GM18520 (cell line): ENCODE measurements at regions not wholly inside any gene's neighbourhood (a gene's known extent, or its start where the extent isn't known, plus 50 kb on each side); places are given as distances from the start of the nearest gene placed in this dataset.

ENCODE experiments used
- ATAC-seq: cut with Tn5 transposase; IDR thresholded peaks from one replicate; pipeline ENCODE4 v1.9.1; 2021; ENCODE audit not compliant: unreplicated experiment

DNA sequence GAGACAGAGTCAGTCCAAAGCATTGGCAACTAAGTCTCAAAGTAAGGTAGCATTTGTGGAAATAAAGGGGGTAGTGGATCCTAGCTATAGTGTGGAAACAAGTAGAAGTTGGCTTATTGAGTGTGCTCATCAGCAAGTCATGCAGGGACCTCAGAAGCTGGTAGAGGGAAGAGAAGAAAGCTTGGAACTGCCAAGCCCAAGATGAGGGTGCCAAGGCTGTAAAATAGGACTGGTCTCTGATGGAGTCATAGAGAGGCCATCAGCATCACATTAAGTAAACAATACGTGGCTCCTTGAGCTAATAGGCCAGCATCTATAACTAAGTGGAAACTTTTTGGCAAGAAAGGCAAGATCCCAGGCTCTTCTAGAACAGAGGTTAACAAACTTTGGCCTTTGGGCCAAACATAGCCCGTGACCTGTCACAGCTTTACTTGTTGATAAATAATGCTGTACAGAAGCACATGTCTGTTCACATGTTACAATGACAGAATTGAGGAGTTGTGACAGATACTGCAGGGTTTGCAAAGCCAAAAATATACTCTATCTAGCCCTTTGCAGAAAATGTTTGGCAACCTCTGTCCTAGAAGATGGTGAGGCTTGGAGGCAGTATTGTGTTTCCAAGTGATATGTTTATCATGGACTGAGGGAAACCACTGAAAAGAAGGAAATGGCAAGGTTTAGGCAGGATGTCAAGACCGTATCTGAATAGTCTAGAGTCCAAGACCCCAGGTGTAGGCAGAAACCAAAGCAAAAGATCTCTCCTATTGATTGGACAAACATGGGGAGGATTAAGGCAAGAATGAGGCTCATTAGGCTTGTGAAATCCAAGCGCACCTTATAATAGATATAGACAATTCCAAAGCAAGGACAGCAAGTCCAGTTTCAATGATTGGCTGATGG, 62.5 kb upstream of the CD44 start:
- ATAC-seq: no peak

DNA sequence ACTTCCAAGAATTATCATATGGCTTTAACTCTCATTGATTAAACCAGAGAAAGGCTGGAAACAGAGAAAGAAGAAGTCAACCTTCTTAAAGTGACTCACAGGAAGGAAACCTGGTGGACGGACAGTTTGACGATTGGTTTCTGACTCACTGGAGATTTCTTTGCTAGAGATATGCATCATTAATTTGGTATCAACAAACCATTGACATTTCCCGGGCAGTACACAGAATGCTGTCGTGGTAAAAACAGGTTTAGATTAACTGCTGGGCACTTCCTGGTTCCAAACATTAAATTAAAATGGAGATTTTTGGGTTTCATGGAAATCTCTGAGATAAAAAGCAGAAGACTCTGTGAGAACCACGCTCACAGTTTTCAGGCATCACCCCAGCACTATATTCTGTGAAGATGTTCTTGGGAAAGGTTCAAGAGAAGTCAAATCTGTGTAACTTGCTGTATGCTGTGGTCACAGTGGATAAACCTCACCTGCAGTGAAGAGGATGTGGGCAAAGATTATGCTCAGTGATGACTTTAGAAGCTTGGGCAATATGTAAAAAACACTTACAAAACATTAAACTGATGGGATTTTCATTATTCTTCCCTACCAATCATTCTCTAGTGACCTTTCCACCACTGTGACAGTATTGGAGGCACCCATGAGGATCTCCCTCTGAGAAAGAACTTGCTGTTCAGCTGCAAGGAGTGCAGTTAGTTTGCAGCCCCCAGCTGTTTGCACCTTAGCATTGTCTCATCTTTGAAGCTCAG, 61.1 kb upstream of the CD44 start:
- no peak for ATAC-seq

DNA sequence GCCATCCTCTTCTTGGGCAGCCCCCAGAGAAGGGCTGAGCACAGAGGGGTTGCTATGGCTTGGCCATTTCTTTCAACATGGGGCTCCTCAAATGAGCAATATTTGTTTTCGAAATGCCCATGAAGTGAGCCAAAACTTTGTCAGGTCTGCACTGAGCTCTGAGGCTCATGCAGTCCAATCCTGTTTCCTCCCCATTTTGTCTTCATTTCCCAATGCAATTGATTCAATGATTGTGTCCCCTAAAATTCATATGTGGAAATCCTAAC, 60.6 kb upstream of the CD44 start:
- no peak for ATAC-seq

DNA sequence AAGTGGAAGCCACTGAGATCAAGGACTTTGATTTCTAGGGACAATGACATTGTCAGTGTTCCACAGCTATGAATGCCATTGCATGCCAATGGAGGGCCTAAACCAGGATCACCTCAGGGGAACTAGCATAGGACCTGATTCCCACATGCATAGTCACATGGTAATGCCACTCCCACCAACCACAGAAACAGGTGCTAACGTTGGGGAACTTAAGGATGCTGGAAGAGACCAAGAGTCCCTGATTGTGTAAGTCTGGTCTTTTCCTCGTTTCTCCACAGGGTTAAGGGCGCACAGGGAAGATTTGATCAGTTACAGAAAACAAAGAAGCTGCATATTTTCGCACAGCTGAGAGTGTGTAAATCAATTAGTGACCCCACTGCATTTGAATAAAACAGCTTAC, 59.4 kb upstream of the CD44 start:
- no peak for ATAC-seq

DNA sequence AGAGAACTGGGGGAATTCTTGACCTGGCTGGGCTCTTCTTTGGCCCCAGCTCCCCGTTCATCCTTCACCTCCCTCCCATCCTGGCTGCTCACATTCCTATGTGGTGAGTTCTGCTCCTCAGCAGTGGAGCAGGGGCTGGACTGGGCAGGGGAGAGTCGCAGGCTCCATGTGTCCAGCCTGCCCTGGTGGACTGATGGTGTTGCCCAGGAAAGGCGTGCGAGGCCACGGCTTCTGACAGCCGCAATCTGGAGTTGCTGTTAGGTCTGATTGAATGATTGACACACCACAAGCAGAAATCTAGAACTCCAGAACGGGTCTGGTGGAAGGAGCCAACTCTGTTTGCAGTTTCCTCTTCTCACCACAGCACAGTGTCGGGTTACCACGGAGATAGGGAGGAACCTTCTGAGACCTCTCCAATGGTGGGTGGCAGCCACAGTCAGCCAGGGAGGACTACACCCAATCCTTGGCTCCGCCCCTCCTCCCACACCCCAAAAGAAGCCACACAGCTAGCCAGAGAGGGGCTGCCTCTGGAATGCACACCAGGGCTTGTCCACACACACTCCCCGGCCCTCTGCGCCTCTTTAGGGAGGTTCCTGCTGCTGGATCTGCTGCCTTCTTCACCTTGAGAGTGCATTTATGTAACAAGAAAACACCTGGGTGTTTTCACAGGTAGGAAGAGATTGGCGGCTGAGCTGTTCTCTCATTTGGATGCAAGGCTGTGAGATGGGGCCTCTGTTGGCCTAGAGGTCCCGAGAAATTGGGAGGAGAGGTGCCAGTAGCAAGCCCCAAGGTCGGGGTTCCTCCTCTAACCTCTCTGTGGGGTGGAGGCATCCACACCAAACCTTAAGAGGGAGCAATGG, 56.4 kb upstream of the CD44 start:
- peak; percentile 46 for ATAC-seq

DNA sequence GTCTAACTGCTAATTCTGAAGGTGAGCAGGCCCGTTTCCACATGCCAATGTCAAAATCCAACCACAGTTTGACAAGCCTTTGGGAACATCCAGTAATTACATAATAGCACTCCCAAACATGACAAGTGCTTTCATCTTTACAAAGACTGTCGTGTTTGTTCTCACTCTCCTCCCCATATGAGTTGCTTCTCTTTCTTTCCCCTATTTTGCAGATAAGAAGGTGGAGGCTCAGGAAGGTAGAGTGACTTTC, 55.9 kb upstream of the CD44 start:
- no peak for ATAC-seq

DNA sequence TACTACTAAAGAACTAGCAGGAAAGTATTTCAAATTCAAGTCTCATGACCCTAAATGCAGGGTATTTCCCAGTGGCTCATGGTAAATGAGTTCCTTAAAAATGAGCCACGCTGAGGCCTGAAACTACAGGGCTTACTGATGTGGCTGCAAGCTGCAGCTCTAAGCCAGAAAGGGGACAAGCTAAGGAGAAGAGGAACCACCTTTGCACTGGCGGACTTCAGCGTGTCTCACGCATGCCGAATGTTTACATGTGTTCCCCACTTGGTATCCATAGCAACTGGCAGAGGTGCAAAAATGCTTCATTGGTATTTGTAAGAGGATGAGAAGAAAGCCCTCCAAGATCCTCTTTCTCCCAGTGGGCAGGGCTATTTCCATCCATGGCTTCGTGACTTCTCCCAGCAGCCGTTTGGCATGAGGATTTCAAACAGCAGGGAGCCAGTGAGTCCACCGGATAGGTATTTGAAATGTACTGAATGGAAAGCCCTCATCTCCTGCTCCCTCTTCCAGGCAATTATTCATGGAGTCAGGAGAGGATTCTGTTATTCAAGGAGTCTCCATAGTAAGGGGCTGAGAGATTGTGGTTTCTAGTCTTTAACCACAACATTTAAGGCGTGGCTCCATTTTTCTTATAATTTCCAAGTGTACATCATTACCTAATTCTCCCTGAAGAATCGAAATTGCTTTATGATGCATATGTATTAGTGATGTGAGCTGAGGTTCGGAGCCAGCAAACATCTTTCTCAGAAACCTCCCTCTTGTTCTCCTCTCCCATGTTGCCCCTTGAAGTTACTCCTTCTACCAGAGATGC, 55.3 kb upstream of the CD44 start:
- peak; percentile 61 for ATAC-seq

DNA sequence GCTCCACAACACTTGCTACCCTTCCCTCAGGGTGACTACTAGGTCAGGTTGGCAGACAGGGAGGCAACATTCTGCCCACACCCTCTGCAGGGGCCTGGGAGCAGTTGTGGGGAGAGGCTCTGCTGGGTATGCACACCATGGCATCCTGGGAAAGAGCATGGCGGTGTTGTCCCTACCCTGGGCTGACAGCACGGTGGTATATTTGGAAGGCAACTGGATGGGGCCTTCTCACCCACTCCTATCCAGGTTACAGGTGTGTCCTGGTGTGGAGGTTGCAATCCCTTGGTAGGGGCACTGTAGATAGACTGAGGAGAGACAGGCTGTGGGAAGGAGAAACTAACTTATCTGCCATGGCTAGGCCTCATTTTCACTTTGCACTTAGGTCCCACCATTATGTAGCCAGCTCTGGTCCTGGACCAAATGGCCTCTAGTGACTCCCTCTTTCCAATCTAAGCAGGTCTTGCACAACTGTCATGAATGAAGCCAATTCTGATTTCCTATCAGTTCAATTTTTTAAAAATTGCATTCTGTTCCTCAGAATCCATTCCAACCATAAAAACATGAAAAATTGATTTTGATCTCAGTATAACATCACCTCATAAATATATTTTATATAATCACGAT, 54.0 kb upstream of the CD44 start:
- no peak for ATAC-seq

DNA sequence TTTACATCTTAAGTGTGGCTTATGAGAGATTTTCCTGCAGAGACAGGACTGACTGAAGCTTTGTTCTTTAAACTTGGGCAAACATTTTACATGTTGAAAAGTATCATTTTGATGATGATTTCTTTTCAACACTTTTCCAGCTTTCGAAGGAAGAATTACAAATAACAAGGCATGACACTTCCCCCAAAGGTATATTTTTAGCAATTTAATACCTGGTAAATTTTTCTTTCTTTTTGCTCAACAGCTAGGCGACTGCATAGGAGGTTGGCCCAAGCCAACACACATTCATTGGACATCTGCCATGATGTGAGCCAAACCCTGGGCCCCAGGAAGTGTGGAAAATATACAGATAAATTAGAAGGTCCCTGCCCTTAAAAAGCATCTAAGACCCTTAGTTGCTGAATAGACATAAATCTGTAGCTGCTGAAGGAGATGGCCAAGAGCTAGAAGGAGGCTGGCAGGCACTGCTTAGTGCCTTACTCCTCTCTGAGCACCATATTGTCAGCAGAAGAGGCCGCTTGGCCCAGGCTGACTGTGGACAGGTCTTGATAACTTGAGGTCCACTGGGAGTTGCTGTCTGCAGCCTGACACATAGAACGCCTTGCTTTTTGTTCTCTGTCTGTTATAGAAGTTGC, 53.3 kb upstream of the CD44 start:
- no peak for ATAC-seq

DNA sequence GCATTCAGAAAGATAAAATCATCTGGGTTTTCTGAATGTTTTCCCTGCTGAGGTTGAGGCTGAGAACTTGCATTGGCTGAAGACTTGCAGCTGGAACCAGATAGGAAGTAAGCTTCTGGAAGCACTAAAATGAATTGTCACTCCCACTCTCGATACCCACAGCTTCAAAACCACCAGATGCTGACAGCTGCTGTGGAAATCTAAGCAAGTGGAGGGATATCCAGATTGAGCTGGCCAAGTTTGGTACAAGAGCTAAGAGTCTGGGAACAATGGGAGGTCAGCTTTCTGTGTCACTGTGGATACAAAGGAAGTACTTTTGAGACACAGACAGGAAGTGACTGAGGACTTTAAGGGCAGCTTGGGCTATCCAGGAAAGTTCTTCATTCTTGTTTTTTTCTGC, 51.3 kb upstream of the CD44 start:
- ATAC-seq: no peak

DNA sequence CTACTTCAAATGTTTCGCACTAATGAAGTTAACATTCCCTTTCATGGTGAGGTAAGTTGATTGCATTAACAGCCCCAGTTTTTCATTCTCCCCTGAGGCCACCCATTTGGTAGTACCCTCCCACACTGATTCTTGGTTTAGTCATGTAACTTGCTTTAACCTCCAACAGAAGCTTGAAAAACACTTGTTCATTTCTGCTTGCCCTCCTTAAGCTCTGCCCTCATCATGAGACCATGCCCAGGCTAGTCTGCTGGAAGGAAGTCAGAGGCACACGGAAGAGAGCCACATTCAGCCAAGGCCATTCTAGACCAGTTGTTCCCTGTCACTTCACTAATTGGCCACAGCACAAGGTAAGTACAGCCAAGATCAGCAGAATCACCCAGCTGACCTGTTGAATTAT, 50.7 kb upstream of the CD44 start:
- no peak for ATAC-seq

DNA sequence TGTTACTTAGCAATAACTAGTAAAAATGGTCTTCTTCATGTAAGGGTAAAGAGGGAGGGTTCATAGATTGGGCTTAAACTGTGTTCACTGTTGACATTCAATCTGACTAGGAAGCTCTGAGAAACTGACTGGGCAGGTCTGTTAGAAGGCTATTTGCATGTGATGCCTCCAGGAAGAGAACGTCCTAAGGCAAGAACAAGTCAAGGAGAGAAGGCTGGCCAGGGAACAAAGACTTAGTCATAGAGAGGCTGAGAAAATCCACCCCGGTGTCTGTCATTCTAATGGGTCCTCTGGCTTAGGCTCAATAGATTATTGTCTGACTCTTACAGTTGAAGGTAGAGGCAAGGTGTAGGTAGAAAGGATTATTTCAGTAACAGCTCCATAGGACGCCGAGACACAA, 50.3 kb upstream of the CD44 start:
- ATAC-seq: no peak
